Mammary epithelial cell (primary cell): ENCODE measurements at regions not wholly inside any gene's neighbourhood (a gene's known extent, or its start where the extent isn't known, plus 50 kb on each side); places are given as distances from the start of the nearest gene placed in this dataset.

Source experiments
- EZH2 ChIP-seq: IDR thresholded peaks from 2 replicates; pipeline ENCODE4 v1.6.1; 2012; ENCODE audit warnings: low read length, inconsistent platforms, borderline replicate concordance
- TF ChIP-seq, protein P1 (sequence below), 2 donors: IDR thresholded peaks in 1 of 2; conservative IDR thresholded peaks in 1 of 2; 2 replicates each; pipeline ENCODE4 v1.5.1; 2011 to 2012; ENCODE audit warnings: inconsistent platforms in 2 of 2, low read length in 2 of 2, mild to moderate bottlenecking in 2 of 2, control low read depth in 1 of 2, low read depth in 1 of 2; ENCODE audit not compliant: insufficient read depth in 1 of 2; ENCODE audit errors: extremely low read depth in 1 of 2

DNA sequence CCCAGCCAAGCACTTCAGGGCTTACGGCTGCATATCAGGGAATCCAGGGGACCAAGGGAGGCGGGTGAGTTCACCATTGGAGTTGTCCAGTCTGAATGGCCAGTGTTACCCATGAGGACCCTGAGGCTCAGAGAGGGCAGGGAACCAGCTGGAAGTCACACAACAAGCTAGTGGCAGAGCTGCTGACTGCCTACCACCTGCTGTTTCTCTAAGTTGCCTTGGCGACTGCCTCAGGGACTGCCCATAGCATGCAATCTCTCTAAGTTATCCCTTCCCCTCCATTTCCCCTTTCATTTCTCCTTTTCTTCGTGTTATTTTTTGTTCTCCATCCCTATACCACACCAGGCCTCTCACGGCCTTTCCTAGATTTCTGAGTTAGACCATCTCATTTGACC, 71.8 kb upstream of the SIRPA start:
- TF ChIP-seq, protein P1, sequence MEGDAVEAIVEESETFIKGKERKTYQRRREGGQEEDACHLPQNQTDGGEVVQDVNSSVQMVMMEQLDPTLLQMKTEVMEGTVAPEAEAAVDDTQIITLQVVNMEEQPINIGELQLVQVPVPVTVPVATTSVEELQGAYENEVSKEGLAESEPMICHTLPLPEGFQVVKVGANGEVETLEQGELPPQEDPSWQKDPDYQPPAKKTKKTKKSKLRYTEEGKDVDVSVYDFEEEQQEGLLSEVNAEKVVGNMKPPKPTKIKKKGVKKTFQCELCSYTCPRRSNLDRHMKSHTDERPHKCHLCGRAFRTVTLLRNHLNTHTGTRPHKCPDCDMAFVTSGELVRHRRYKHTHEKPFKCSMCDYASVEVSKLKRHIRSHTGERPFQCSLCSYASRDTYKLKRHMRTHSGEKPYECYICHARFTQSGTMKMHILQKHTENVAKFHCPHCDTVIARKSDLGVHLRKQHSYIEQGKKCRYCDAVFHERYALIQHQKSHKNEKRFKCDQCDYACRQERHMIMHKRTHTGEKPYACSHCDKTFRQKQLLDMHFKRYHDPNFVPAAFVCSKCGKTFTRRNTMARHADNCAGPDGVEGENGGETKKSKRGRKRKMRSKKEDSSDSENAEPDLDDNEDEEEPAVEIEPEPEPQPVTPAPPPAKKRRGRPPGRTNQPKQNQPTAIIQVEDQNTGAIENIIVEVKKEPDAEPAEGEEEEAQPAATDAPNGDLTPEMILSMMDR (conservative IDR thresholded peaks at IDR 0.05 in 1 of 2, IDR thresholded peaks at IDR 0.05 in 1 of 2; ENCODE audit: extremely low read depth in 1 of 2, insufficient read depth in 1 of 2, low read depth in 1 of 2, low read length in 2 of 2) = no peak
- TF ChIP-seq EZH2 = no peak
